Nephron progenitor cell (in vitro differentiated cells): ENCODE measurements at regions not wholly inside any gene's neighbourhood (a gene's known extent, or its start where the extent isn't known, plus 50 kb on each side); places are given as distances from the start of the nearest gene placed in this dataset.

ENCODE experiments used
- DNase-seq: peaks from one replicate; pipeline ENCODE4 v3.0.0; 2021
- H3K27ac Mint-ChIP-seq: 2 replicates; pipeline ENCODE4 v1.8.0; 2021; ENCODE audit warnings: mild to moderate bottlenecking, moderate library complexity, mixed read lengths
- H3K27me3 Mint-ChIP-seq: 2 replicates; pipeline ENCODE4 v1.8.0; 2021; ENCODE audit warnings: mild to moderate bottlenecking, low read depth, mixed read lengths; ENCODE audit not compliant: poor library complexity
- H3K36me3 Mint-ChIP-seq: 2 replicates; pipeline ENCODE4 v1.8.0; 2021; ENCODE audit warnings: low read depth, mixed read lengths
- H3K4me1 Mint-ChIP-seq: 2 replicates; pipeline ENCODE4 v1.8.0; 2021; ENCODE audit warnings: mixed read lengths
- H3K4me3 Mint-ChIP-seq: 2 replicates; pipeline ENCODE4 v1.8.0; 2021; ENCODE audit warnings: mild to moderate bottlenecking, moderate library complexity, mixed read lengths
- H3K9me3 Mint-ChIP-seq: 2 replicates; pipeline ENCODE4 v1.8.0; 2021; ENCODE audit warnings: mild to moderate bottlenecking, moderate library complexity, mixed read lengths
- CTCF ChIP-seq: fragments of 200-600 bp; sonication (generic); IDR thresholded peaks from 2 replicates; pipeline ENCODE4 v1.5.0; 2021; ENCODE audit warnings: antibody characterized with exemption

- TF ChIP-seq CTCF: no peak
- no peak for DNase-seq
- H3K9me3 Mint-ChIP-seq: no peaks in the 10 kb centered on the region
- peaks cover 46% of the 10 kb centered on the region for H3K4me1 Mint-ChIP-seq
- no peaks in the 10 kb centered on the region for H3K27me3 Mint-ChIP-seq
- no peak overlapping the region for H3K27ac Mint-ChIP-seq
- H3K4me3 Mint-ChIP-seq: no peak overlapping the region
- no peaks in the 10 kb centered on the region for H3K36me3 Mint-ChIP-seq
Measured at GRCh38 chr17:70771804-70772386, 602.6 kb downstream of the KCNJ2 start.

DNA sequence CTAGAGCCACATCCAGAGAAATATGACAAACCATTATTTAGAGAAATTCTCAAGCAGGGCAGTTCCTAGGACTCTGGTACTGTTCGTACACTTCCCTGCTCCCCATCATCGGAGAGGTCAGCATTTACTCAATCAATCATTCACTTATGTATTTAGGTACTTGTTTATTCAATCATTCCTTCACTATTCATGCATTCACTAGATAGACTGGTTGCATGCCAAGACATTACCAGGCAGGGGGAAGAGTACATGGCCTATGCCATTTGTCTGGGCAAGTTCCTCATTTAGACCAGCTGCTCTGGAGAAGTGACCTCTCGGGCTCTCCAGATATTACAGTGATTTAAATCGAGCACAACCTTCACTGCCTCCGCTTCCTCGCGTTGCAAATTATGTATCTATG lies 603.4 kb downstream of the KCNJ2 start:
- no peak for DNase-seq
- no peak for TF ChIP-seq CTCF

GRCh38 chr17:70773258-70773657 lies 603.9 kb downstream of the KCNJ2 start:
- Mint-ChIP-seq H3K27me3 (no peaks in the 10 kb centered on the region), H3K4me1 (peaks cover 37% of the 10 kb centered on the region), H3K36me3 (no peaks in the 10 kb centered on the region), H3K4me3 (no peak overlapping the region), H3K27ac (no peak overlapping the region), H3K9me3 (no peaks in the 10 kb centered on the region)
- TF ChIP-seq CTCF: no peak
- no peak for DNase-seq

More for the DNA sequence above, 603.4 kb downstream of the KCNJ2 start:
- Mint-ChIP-seq H3K36me3 (no peaks in the 10 kb centered on the region), H3K27me3 (no peaks in the 10 kb centered on the region), H3K4me3 (no peak overlapping the region), H3K27ac (no peak overlapping the region), H3K4me1 (peaks cover 39% of the 10 kb centered on the region), H3K9me3 (no peaks in the 10 kb centered on the region)

DNA sequence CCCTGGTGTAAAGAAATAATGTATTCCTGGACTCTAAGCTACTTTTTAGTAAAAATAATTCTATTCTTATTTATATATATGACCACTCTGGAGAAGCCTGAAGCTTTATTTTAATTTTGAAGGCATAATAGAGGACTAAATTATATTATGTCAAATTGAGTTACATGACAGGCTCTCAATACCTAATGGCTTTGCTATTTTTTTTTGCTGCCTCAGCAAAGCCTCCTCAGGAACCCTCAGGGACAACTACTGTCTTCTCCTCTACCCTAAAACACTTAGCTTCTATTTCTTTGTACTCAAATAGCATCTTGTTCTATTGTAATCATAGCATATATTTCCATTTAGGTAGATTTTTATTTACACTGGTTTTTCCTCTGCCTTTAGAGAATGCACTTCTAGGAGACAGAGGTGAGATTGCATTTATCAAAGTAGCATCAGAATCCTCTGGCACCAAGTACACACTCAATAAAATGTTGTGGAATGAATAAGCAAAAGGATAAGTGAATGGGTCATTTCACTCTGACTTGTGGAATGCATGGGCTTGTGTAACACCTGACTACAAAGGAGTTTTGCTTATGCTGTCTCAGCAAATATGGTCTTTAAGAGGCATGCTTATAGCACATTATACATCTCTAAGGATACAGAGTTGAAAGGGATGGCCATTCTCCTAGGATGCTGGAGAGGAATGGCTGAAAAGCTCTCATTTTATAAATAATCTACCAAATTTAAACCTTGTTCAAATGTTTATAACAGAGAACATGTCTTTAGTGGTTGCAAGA lies 605.2 kb downstream of the KCNJ2 start:
- Mint-ChIP-seq H3K27ac (no peak overlapping the region), H3K36me3 (no peaks in the 10 kb centered on the region), H3K4me3 (no peak overlapping the region), H3K4me1 (peaks cover 32% of the 10 kb centered on the region), H3K27me3 (no peaks in the 10 kb centered on the region), H3K9me3 (no peaks in the 10 kb centered on the region)
- DNase-seq: no peak
- no peak for TF ChIP-seq CTCF

GRCh38 chr17:70775679-70776078 lies 606.3 kb downstream of the KCNJ2 start:
- Mint-ChIP-seq H3K27me3 (no peaks in the 10 kb centered on the region), H3K36me3 (no peaks in the 10 kb centered on the region), H3K4me1 (peaks cover 23% of the 10 kb centered on the region), H3K4me3 (no peak overlapping the region), H3K27ac (no peak overlapping the region), H3K9me3 (no peaks in the 10 kb centered on the region)
- TF ChIP-seq CTCF: no peak
- DNase-seq: no peak

GRCh38 chr17:70776441-70776840 lies 607.1 kb downstream of the KCNJ2 start:
- Mint-ChIP-seq H3K27ac (no peak overlapping the region), H3K4me3 (no peak overlapping the region), H3K4me1 (peaks cover 23% of the 10 kb centered on the region), H3K36me3 (no peaks in the 10 kb centered on the region), H3K9me3 (no peaks in the 10 kb centered on the region), H3K27me3 (no peaks in the 10 kb centered on the region)
- no peak for TF ChIP-seq CTCF
- no peak for DNase-seq
